GM13976 (cell line): ENCODE measurements at regions not wholly inside any gene's neighbourhood (a gene's known extent, or its start where the extent isn't known, plus 50 kb on each side); places are given as distances from the start of the nearest gene placed in this dataset.
A peak's percentile ranks its signal among the peaks of the same experiment; 100 is the strongest.

ENCODE experiments used
- DNase-seq: peaks from one replicate; pipeline ENCODE4 v3.0.0; 2012; ENCODE audit warnings: low spot score
- CTCF ChIP-seq: IDR thresholded peaks from 2 replicates; pipeline ENCODE4 v1.5.1; 2012; ENCODE audit warnings: borderline replicate concordance, mild to moderate bottlenecking; ENCODE audit not compliant: insufficient read depth; ENCODE audit errors: extremely low read depth, missing control alignments, control extremely low read depth
- in situ Hi-C: fragments of 300-500 bp; cut with MboI; formaldehyde crosslinking; loops from one replicate; pipeline ENCODE4 v1.12.0; 2022; ENCODE audit warnings: low sequenced_read_pairs, mixed read lengths, inconsistent platforms; ENCODE audit not compliant: unreplicated experiment

GRCh38 chr5:14038341-14038959 lies 94.0 kb upstream of the DNAH5 start:
- TF ChIP-seq CTCF, result no peak
- no peak for DNase-seq
- in situ Hi-C loops, result no loop called here

DNA sequence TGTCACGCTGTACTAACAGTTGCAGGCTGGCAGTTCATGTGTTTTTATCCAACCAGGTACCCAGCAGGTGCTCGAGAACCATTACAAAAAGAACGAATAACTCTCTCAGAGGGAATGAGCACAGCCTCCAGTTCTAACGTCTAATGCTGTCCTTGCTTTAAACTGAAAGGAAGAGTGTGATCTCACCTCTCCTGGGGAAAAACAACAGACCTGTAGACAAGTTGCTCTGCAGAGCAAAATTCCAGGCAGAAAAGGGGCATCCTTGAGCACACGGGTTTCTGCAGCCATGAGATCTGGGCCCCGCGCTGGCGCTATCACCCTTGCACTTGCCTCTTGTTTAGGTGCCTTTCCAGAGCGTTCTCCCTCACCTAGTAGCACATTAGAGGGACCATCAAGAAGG lies 92.5 kb upstream of the DNAH5 start:
- TF ChIP-seq CTCF, result no peak
- DNase-seq, result no peak
- in situ Hi-C loops, result no loop called here

GRCh38 chr5:14036514-14036913 lies 92.0 kb upstream of the DNAH5 start:
- DNase-seq, result no peak
- in situ Hi-C loops, result no loop called here
- TF ChIP-seq CTCF, result no peak

DNA sequence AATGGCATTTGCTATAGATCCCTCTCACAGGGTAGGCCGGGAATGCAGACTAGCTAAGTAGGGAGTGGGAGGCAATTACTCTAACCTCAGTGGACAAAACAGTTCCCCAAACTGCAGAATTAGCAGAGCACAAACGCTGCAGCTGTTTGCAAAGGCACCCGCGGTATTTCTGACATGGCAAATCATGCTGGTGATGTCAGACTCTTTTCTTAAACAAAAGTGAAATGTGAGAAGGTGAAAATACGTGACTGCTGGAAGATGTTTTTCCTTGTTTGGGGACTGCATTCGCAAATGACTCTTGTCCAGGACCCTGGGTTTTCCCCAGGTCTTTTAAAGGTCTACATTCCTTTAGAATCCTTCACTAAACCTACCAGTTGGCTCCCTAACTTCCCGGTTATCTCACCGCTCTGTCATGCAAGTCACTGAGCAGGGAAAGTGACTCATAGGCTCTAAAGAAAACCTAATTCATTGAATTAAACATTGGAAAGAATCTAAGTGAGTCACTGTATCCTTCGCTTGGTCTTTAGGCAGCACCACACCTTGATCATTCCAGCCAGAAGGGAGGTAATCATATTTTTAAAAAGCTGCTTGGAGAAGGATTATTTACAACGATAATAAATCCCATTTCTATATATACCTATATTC lies 91.5 kb upstream of the DNAH5 start:
- TF ChIP-seq CTCF, result no peak
- peak; percentile 35 for DNase-seq

DNA sequence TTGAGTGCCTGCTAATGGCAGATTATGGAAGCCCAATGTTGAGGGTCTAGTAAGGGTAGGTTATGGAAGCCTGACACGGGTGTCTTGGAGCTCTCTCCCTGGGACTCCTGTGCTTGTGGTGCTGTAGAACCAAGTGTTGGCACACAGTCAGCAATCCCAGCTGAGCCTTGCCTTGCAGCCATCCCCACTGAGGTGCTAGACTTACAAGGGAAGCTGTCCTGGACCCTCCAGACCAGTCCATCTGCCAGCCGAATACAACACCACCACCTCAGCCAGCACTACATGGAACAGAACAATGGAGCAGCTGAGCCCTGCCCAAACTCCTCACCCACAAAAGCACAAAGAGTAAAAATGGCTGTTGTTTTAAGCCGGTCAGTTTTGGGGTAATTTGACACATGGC lies 90.5 kb upstream of the DNAH5 start:
- no peak for DNase-seq
- no peak for TF ChIP-seq CTCF
- in situ Hi-C loops, result no loop called here

More for the DNA sequence above, 91.5 kb upstream of the DNAH5 start:
- in situ Hi-C loops, result no loop called here

GRCh38 chr5:14032918-14033317 lies 88.4 kb upstream of the DNAH5 start:
- in situ Hi-C loops, result no loop called here
- TF ChIP-seq CTCF, result no peak
- no peak for DNase-seq

GRCh38 chr5:14028938-14029584 lies 84.6 kb upstream of the DNAH5 start:
- no peak for TF ChIP-seq CTCF
- in situ Hi-C loops, result no loop called here
- DNase-seq, result no peak
